22Rv1 (cell line): ENCODE measurements at regions not wholly inside any gene's neighbourhood (a gene's known extent, or its start where the extent isn't known, plus 50 kb on each side); places are given as distances from the start of the nearest gene placed in this dataset.

Source experiments
- CTCF ChIP-seq: fragments of 450-650 bp; IDR thresholded peaks from 2 replicates; pipeline ENCODE4 v1.5.1; 2017; ENCODE audit warnings: mild to moderate bottlenecking
- ZFX ChIP-seq: fragments of 450-650 bp; IDR thresholded peaks from 2 replicates; pipeline ENCODE4 v1.6.1; 2017; ENCODE audit warnings: antibody characterized with exemption, borderline replicate concordance

- TF ChIP-seq CTCF (no peak), ZFX (no peak)
Measured at GRCh38 chr12:34295366-34296142, 273.3 kb downstream of the ALG10 start.
